Esophagus squamous epithelium (tissue), 4 donors: ENCODE measurements at regions not wholly inside any gene's neighbourhood (a gene's known extent, or its start where the extent isn't known, plus 50 kb on each side); places are given as distances from the start of the nearest gene placed in this dataset.

Source experiments
- CTCF ChIP-seq, 6 experiments: fragments of 450-650 bp in 4 of 6; fragments of 200-600 bp in 2 of 6; sonication (generic) in 2 of 6; IDR thresholded peaks; one replicate each; pipeline ENCODE4 v1.5.1; 2016 to 2019; ENCODE audit warnings: antibody characterized with exemption in 6 of 6, mild to moderate bottlenecking in 4 of 6, moderate library complexity in 4 of 6
- POLR2A ChIP-seq, 4 donors: fragments of 450-650 bp; IDR thresholded peaks; one replicate each; pipeline ENCODE4 v1.6.1; 2017; ENCODE audit warnings: antibody characterized with exemption in 4 of 4, mild to moderate bottlenecking in 4 of 4, moderate library complexity in 3 of 4

- no peak for TF ChIP-seq CTCF (IDR thresholded peaks at IDR 0.05)
- TF ChIP-seq POLR2A (IDR thresholded peaks at IDR 0.05), result no peak
Measured at GRCh38 chr5:173669483-173669882, 53.0 kb upstream of the BOD1 start.
